HEK293T (cell line): ENCODE measurements at regions not wholly inside any gene's neighbourhood (a gene's known extent, or its start where the extent isn't known, plus 50 kb on each side); places are given as distances from the start of the nearest gene placed in this dataset.

Source experiments
- CTCF ChIA-PET: fragments of 350-600 bp; formaldehyde crosslinking; extraction: SDS; loops from one replicate; lab custom pipeline; 2021; ENCODE audit warnings: antibody characterized with exemption, inconsistent platforms; lab: Yijun Ruan, JAX
- POLR2A ChIA-PET: fragments of 350-600 bp; formaldehyde crosslinking; extraction: SDS; loops from one replicate; lab custom pipeline; 2020; ENCODE audit warnings: antibody characterized with exemption, inconsistent platforms; lab: Yijun Ruan, JAX
- DNase-seq: peaks from one replicate; pipeline ENCODE4 v3.0.0; 2012; ENCODE audit warnings: mixed read lengths; ENCODE audit errors: extremely low spot score
- ARNT ChIP-seq: fragments of 450-650 bp; IDR thresholded peaks from 2 replicates; pipeline ENCODE4 v1.6.1; 2017; ENCODE audit warnings: mild to moderate bottlenecking
- BHLHE40 ChIP-seq: fragments of 450-650 bp; IDR thresholded peaks from 2 replicates; pipeline ENCODE4 v1.6.1; 2016; ENCODE audit warnings: mild to moderate bottlenecking, moderate library complexity, borderline replicate concordance
- CTBP1 ChIP-seq: fragments of 450-650 bp; IDR thresholded peaks from 2 replicates; pipeline ENCODE4 v1.6.1; 2016; ENCODE audit warnings: borderline replicate concordance
- ELF4 ChIP-seq: fragments of 450-650 bp; IDR thresholded peaks from 2 replicates; pipeline ENCODE4 v1.6.1; 2017; ENCODE audit warnings: antibody characterized with exemption
- FOXA1 ChIP-seq: fragments of 450-650 bp; IDR thresholded peaks from 2 replicates; pipeline ENCODE4 v1.6.1; 2016; ENCODE audit warnings: mild to moderate bottlenecking
- FOXK2 ChIP-seq: fragments of 450-650 bp; IDR thresholded peaks from 2 replicates; pipeline ENCODE4 v1.6.1; 2016; ENCODE audit warnings: mild to moderate bottlenecking
- FOXM1 ChIP-seq: fragments of 450-650 bp; IDR thresholded peaks from 2 replicates; pipeline ENCODE4 v1.6.1; 2017; ENCODE audit warnings: mild to moderate bottlenecking, borderline replicate concordance
- HDGF ChIP-seq: fragments of 450-650 bp; IDR thresholded peaks from 2 replicates; pipeline ENCODE4 v1.6.1; 2017; ENCODE audit warnings: antibody characterized with exemption, borderline replicate concordance
- L3MBTL2 ChIP-seq: fragments of 450-650 bp; conservative IDR thresholded peaks from 2 replicates; pipeline ENCODE4 v1.6.1; 2016; ENCODE audit warnings: mild to moderate bottlenecking
- LEF1 ChIP-seq: fragments of 450-650 bp; IDR thresholded peaks from 2 replicates; pipeline ENCODE4 v1.6.1; 2017; ENCODE audit warnings: mild to moderate bottlenecking, borderline replicate concordance
- NFRKB ChIP-seq: fragments of 450-650 bp; IDR thresholded peaks from 2 replicates; pipeline ENCODE4 v1.6.1; 2016; ENCODE audit warnings: mild to moderate bottlenecking, moderate library complexity
- PKNOX1 ChIP-seq: fragments of 450-650 bp; IDR thresholded peaks from 2 replicates; pipeline ENCODE4 v1.6.1; 2016
- SP1 ChIP-seq: fragments of 450-650 bp; IDR thresholded peaks from 2 replicates; pipeline ENCODE4 v1.6.1; 2017
- SUZ12 ChIP-seq: fragments of 450-650 bp; IDR thresholded peaks from 2 replicates; pipeline ENCODE4 v1.6.1; 2016; ENCODE audit warnings: mild to moderate bottlenecking
- TARDBP ChIP-seq: fragments of 450-650 bp; IDR thresholded peaks from 2 replicates; pipeline ENCODE4 v1.6.1; 2016
- ZNF384 ChIP-seq: fragments of 450-650 bp; IDR thresholded peaks from 2 replicates; pipeline ENCODE4 v1.6.1; 2016

- TF ChIP-seq ELF4 (no peak), CTBP1 (no peak), NFRKB (no peak), LEF1 (no peak), FOXK2 (no peak), TARDBP (no peak), SUZ12 (no peak), FOXA1 (no peak), ARNT (no peak), ZNF384 (no peak), FOXM1 (no peak), PKNOX1 (no peak), SP1 (no peak)
- ChIA-PET CTCF (interaction anchor here (0.6 to 6.4 kb wide), 24 partner anchors 9 to 881 kb away, joined by 3 to 69 read pairs (median 4); partner anchors contain the start of gene RNF182), POLR2A (no interaction called here)
- DNase-seq = peak; percentile 59
Measured at GRCh38 chr6:14066782-14067406, 50.7 kb upstream of the CD83 start.

- ChIA-PET POLR2A (no interaction called here), CTCF (interaction anchor here (0.6 to 6.4 kb wide), 14 partner anchors 8 to 280 kb away, joined by 3 to 69 read pairs (median 6); partner anchors contain the start of gene RNF182)
- DNase-seq = no peak
- TF ChIP-seq BHLHE40 (no peak), FOXM1 (no peak), ARNT (no peak), ZNF384 (no peak), NFRKB (no peak), FOXK2 (no peak), FOXA1 (no peak), LEF1 (no peak), CTBP1 (no peak), SP1 (no peak), SUZ12 (no peak), HDGF (no peak), PKNOX1 (no peak), ELF4 (no peak), L3MBTL2 (no peak), TARDBP (no peak)
Measured at GRCh38 chr6:14067656-14068055, 49.9 kb upstream of the CD83 start.
